ENCODE measurements at regions not wholly inside any gene's neighbourhood (a gene's known extent, or its start where the extent isn't known, plus 50 kb on each side); places are given as distances from the start of the nearest gene placed in this dataset.
A peak's percentile ranks its signal among the peaks of the same experiment; 100 is the strongest.

DNA sequence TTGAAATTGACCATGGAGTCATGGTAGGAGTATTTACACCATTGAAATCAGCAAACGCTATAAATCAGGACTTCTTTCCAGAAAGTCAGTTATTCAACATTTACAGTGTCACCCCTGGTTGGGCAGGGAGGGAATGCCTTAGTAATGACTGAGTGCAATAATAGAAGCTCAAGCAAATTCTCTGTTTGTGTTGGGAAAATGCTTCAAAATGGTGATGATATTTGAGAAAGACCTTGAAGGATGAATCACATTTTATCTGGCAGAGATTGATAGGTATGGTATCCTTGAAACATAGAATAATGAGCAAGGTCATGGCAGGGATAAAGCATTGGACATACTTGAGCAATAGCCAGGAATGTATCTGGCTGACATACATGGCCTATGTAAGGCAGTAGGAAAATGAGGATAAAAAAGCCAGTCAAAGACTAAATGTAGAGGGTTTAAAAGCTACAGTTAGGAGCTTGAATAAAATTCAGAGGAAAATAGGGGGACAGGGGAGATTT, 248.7 kb downstream of the FMR1NB start:
- H3K4me1 ChIP-seq (ENCODE audit: insufficient read depth, low read length, severe bottlenecking) = no peaks in the 10 kb centered on the region
- no peak overlapping the region for H3K4me2 ChIP-seq (ENCODE audit: low read length)
- TF ChIP-seq EZH2 (IDR thresholded peaks at IDR 0.05; ENCODE audit: borderline replicate concordance, low read length) = no peak
- TF ChIP-seq, protein P1, sequence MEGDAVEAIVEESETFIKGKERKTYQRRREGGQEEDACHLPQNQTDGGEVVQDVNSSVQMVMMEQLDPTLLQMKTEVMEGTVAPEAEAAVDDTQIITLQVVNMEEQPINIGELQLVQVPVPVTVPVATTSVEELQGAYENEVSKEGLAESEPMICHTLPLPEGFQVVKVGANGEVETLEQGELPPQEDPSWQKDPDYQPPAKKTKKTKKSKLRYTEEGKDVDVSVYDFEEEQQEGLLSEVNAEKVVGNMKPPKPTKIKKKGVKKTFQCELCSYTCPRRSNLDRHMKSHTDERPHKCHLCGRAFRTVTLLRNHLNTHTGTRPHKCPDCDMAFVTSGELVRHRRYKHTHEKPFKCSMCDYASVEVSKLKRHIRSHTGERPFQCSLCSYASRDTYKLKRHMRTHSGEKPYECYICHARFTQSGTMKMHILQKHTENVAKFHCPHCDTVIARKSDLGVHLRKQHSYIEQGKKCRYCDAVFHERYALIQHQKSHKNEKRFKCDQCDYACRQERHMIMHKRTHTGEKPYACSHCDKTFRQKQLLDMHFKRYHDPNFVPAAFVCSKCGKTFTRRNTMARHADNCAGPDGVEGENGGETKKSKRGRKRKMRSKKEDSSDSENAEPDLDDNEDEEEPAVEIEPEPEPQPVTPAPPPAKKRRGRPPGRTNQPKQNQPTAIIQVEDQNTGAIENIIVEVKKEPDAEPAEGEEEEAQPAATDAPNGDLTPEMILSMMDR (IDR thresholded peaks at IDR 0.05; ENCODE audit: low read length) = no peak
- no peak overlapping the region for H2AFZ ChIP-seq (ENCODE audit: low read length)
- no peaks in the 10 kb centered on the region for H3K9me2 ChIP-seq (ENCODE audit: low read depth, low read length)
- no peaks in the 10 kb centered on the region for H3K9me3 ChIP-seq (ENCODE audit: low read length)
- no peaks in the 10 kb centered on the region for H3K79me2 ChIP-seq (ENCODE audit: insufficient read depth, low read length)
- no peaks in the 10 kb centered on the region for H3F3A ChIP-seq (ENCODE audit: insufficient read depth, low read length)
- no peaks in the 10 kb centered on the region for H4K20me1 ChIP-seq (ENCODE audit: insufficient read depth, low read length)
- no peaks in the 10 kb centered on the region for H3K27me3 ChIP-seq (ENCODE audit: insufficient read depth, low read length)
- no peak overlapping the region for H3K4me3 ChIP-seq (ENCODE audit: low read depth, low read length, poor library complexity, severe bottlenecking)
- H3K27ac ChIP-seq (ENCODE audit: low read depth, low read length, poor library complexity, severe bottlenecking) = no peak overlapping the region
- no peaks in the 10 kb centered on the region for H3K36me3 ChIP-seq (ENCODE audit: insufficient read depth, low read length)
- no peak overlapping the region for H3K9ac ChIP-seq (ENCODE audit: low read length)

DNA sequence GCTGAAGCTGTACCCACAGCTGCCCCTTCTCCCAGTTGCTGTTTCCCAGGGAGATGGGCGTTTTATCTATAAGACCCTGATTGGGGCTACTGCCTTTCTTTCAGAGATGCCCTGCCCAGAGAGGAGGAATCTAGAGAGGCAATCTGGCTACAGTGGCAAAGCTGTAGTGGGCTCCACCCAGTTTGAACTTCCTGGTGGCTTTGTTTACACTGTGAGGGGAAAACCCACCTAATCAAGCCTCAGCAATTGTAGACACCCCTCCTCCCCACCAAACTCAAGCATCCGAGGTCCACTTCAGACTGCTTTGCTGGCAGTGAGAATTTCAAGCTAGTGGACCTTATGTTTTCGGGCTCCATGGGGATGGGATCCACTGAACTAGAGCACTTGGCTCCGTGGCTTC, 240.4 kb upstream of the AFF2 start:
- no peak overlapping the region for H2AFZ ChIP-seq (ENCODE audit: low read length)

DNA sequence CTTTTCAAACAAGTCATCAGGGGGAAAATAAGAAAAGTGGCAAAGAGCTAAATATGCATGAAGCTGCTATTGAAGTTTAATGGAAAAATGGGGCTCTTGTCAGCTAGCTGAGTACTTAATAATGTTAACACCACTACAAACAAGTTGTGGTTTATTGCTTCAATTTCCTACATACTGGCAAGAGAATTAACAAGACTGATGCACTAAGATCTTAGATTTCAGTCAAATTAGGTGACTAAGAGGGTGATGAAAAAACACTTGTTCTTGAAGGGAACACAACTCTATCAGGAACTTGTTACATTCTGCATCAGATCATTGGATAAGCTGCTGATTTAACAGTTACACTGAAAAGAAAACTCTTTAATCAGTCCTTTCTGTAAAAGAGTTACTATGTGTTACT, 234.6 kb upstream of the AFF2 start:
- Histone ChIP-seq H3K27ac (ENCODE audit: low read depth, low read length, poor library complexity, severe bottlenecking) (no peak overlapping the region), H3K4me2 (ENCODE audit: low read length) (no peak overlapping the region), H3K4me1 (ENCODE audit: insufficient read depth, low read length, severe bottlenecking) (no peaks in the 10 kb centered on the region), H3K27me3 (ENCODE audit: insufficient read depth, low read length) (no peaks in the 10 kb centered on the region), H3F3A (ENCODE audit: insufficient read depth, low read length) (no peaks in the 10 kb centered on the region), H3K36me3 (ENCODE audit: insufficient read depth, low read length) (no peaks in the 10 kb centered on the region), H4K20me1 (ENCODE audit: insufficient read depth, low read length) (no peaks in the 10 kb centered on the region), H3K9ac (ENCODE audit: low read length) (no peak overlapping the region), H2AFZ (ENCODE audit: low read length) (no peak overlapping the region), H3K79me2 (ENCODE audit: insufficient read depth, low read length) (no peaks in the 10 kb centered on the region), H3K9me3 (ENCODE audit: low read length) (no peaks in the 10 kb centered on the region), H3K4me3 (ENCODE audit: low read depth, low read length, poor library complexity, severe bottlenecking) (no peak overlapping the region), H3K9me2 (ENCODE audit: low read depth, low read length) (no peaks in the 10 kb centered on the region)
- TF ChIP-seq EZH2 (IDR thresholded peaks at IDR 0.05; ENCODE audit: borderline replicate concordance, low read length) = no peak
- TF ChIP-seq, protein P1 (IDR thresholded peaks at IDR 0.05; ENCODE audit: low read length) = no peak

More for the DNA sequence above, 240.4 kb upstream of the AFF2 start:
- peak overlapping the region; percentile 16; the same call in 1 of the 2 replicates for H3K4me2 ChIP-seq (ENCODE audit: low read length)
- H3K79me2 ChIP-seq (ENCODE audit: insufficient read depth, low read length) = no peaks in the 10 kb centered on the region
- TF ChIP-seq, protein P1 (IDR thresholded peaks at IDR 0.05; ENCODE audit: low read length) = no peak
- TF ChIP-seq EZH2 (IDR thresholded peaks at IDR 0.05; ENCODE audit: borderline replicate concordance, low read length) = no peak
- H3K36me3 ChIP-seq (ENCODE audit: insufficient read depth, low read length) = no peaks in the 10 kb centered on the region
- H3K4me3 ChIP-seq (ENCODE audit: low read depth, low read length, poor library complexity, severe bottlenecking) = no peak overlapping the region
- H3K9me3 ChIP-seq (ENCODE audit: low read length) = no peaks in the 10 kb centered on the region
- no peaks in the 10 kb centered on the region for H4K20me1 ChIP-seq (ENCODE audit: insufficient read depth, low read length)
- H3K4me1 ChIP-seq (ENCODE audit: insufficient read depth, low read length, severe bottlenecking) = peaks cover 5% of the 10 kb centered on the region
- H3K9me2 ChIP-seq (ENCODE audit: low read depth, low read length) = no peaks in the 10 kb centered on the region
- no peaks in the 10 kb centered on the region for H3F3A ChIP-seq (ENCODE audit: insufficient read depth, low read length)
- no peak overlapping the region for H3K27ac ChIP-seq (ENCODE audit: low read depth, low read length, poor library complexity, severe bottlenecking)
- no peak overlapping the region for H3K9ac ChIP-seq (ENCODE audit: low read length)
- H3K27me3 ChIP-seq (ENCODE audit: insufficient read depth, low read length) = no peaks in the 10 kb centered on the region

All from OCI-LY1 (cell line).